HEK293 (cell line): ENCODE measurements at regions not wholly inside any gene's neighbourhood (a gene's known extent, or its start where the extent isn't known, plus 50 kb on each side); places are given as distances from the start of the nearest gene placed in this dataset.

Experiments
- ZNF148 ChIP-seq: fragments of 450-650 bp; formaldehyde crosslinking; IDR thresholded peaks from 2 replicates; pipeline ENCODE4 v1.5.0; 2017; ENCODE audit warnings: missing biosample characterization, missing genetic modification characterization, borderline replicate concordance
- TF ChIP-seq, protein P1 (sequence below): fragments of 450-650 bp; formaldehyde crosslinking; IDR thresholded peaks from 2 replicates; pipeline ENCODE4 v1.5.1; 2016; ENCODE audit warnings: missing biosample characterization, missing genetic modification characterization

- TF ChIP-seq ZNF148 (tag by site-specific recombination): no peak
- TF ChIP-seq, protein P1, sequence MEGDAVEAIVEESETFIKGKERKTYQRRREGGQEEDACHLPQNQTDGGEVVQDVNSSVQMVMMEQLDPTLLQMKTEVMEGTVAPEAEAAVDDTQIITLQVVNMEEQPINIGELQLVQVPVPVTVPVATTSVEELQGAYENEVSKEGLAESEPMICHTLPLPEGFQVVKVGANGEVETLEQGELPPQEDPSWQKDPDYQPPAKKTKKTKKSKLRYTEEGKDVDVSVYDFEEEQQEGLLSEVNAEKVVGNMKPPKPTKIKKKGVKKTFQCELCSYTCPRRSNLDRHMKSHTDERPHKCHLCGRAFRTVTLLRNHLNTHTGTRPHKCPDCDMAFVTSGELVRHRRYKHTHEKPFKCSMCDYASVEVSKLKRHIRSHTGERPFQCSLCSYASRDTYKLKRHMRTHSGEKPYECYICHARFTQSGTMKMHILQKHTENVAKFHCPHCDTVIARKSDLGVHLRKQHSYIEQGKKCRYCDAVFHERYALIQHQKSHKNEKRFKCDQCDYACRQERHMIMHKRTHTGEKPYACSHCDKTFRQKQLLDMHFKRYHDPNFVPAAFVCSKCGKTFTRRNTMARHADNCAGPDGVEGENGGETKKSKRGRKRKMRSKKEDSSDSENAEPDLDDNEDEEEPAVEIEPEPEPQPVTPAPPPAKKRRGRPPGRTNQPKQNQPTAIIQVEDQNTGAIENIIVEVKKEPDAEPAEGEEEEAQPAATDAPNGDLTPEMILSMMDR: no peak
These were observed 136.7 kb upstream of the MAGI3 start for GRCh38 chr1:113253590-113253989.
